GM18909 (cell line): ENCODE measurements at regions not wholly inside any gene's neighbourhood (a gene's known extent, or its start where the extent isn't known, plus 50 kb on each side); places are given as distances from the start of the nearest gene placed in this dataset.
"Not testable (repeated sequence)": the region's sequence is repeated elsewhere in the genome, so short reads cannot be mapped to it uniquely, and the experiment has no call there.

Source experiments
- ATAC-seq: cut with Tn5 transposase; IDR thresholded peaks from one replicate; pipeline ENCODE4 v1.9.1; 2021; ENCODE audit warnings: mild to moderate bottlenecking; ENCODE audit not compliant: unreplicated experiment, poor library complexity

DNA sequence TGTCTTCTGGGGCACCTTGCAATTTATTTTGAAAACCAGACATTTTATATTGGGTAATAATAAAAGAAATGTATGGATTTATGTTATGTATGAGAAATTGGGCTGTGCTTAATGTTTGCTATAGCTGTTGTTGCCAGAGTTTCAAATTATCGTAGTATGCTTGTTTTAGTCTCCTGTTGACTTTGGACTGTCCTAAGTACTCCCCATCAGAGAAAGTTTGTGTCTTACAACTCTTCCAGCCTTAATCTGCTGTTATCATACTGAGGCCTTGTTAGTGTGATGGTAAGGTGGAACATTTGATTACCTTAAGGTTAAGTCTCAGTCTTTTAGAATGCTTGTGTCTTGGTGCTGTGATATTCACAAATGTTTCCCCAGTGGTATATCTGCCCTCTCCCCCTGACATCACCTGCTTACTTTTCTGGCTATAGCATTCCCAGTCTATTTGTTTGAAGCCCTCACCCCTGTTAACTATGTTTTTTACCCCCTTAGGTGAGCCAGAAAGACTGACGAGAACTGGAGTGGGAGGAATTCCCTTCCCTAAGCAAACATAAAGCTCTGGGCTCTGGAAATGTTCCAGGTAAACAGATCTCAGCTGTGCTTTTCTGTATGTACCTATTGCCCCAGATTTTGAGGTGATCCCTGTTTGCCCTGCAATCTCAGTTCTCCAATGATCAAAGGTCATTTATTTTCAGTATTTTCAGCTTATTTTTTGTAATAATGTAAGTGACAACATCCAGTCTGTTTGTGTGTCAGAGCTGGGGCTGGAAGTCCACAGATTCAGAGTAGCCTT is 581.1 kb upstream of the CITED2 start:
- no peak for ATAC-seq

- no peak for ATAC-seq
These were observed 580.1 kb upstream of the CITED2 start for GRCh38 chr6:139954463-139955071.

- not testable (repeated sequence) for ATAC-seq
These were observed 579.3 kb upstream of the CITED2 start for GRCh38 chr6:139953780-139954179.

DNA sequence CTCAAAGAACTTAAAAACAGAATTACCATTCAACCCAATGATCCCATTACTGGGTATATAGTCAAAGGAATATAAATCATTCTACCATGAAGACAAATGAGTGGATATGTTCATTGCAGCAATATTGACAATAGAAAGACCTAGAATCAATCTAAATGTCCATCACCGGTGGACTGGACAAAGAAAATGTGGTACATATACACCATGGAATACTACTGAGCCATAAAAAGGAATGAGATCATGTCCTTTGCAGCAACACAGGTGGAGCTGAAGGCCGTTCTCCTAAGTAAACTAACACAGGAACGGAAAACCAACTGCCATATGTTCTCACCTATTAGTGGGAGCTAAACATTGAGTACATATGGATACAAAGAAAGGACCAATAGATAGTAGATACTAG is 576.7 kb upstream of the CITED2 start:
- ATAC-seq = no peak

DNA sequence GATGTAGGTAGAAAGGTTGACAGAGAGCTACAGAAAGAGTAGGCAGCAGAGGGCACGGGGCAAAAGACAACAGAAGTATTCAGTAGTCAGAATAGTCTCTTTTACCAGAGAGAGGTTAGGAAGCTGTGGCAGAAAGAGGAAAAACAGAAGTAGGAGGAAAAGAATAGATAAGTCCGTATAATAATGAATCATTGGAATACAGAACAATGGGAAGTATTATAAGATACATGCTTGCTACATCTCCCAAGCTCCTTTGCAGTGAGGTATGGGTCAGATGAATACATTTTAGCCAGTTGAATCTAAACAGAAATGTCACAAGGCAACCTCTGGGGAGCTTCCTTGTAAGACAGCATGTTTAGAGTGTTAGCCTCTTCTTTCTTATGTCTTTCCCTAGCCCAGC is 570.5 kb upstream of the CITED2 start:
- ATAC-seq = no peak

DNA sequence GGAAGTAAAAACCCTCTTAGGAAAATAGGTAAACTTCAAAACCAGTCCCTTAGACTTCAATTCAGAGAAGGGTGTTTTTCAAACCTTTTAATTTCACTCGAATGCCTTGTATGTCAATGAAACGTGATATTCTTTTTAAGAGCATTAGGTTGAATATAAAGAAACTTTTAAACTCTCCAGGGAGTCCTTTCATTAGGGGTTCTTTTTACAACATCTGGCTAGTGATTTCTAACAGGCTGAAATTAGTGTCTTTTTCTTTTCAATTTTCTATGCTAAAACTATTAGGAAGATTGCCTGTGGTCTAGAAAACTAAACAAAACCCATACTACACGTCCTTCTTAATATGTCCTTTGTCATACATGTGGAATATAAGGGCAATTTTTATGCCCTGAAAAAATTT is 569.7 kb upstream of the CITED2 start:
- ATAC-seq = no peak

DNA sequence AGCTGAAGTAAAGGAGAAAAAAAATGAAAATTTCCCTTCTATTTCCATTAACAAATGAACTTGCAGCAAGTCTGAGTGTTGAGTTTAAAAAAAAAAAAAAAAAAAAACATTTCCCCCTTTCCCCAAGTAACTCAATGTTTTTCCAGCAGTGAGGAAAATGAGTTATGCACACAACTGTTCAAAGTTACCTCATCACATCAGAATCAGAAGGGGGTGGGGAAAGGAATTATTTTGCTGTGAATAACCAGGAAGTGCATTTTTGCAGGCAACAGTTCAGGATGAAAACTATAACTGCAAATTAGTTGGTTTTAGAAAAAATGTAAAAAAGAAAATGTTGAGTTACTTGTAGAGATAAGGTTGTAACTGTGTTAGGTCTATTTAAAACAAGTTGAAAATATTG is 568.9 kb upstream of the CITED2 start:
- no peak for ATAC-seq

DNA sequence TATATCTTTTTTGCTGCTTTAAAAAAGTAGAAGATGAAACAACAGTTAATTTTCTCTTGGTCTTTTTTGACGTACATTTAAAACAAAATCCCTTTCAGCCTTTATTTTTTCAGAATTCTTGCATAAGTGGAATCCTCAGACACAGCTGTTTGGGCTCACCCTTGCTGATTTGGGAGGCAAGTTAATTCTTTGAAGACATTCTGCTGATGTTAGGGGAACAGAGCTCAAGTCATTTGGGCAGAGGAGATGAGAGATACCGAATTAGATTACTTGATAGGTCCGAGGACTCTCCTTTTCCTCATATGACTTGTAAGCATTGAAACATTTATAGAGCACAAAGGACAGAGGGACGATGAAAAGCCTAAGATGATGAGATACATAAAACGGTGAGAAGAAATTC is 567.9 kb upstream of the CITED2 start:
- no peak for ATAC-seq

GRCh38 chr6:139941826-139942225 is 567.4 kb upstream of the CITED2 start:
- no peak for ATAC-seq

DNA sequence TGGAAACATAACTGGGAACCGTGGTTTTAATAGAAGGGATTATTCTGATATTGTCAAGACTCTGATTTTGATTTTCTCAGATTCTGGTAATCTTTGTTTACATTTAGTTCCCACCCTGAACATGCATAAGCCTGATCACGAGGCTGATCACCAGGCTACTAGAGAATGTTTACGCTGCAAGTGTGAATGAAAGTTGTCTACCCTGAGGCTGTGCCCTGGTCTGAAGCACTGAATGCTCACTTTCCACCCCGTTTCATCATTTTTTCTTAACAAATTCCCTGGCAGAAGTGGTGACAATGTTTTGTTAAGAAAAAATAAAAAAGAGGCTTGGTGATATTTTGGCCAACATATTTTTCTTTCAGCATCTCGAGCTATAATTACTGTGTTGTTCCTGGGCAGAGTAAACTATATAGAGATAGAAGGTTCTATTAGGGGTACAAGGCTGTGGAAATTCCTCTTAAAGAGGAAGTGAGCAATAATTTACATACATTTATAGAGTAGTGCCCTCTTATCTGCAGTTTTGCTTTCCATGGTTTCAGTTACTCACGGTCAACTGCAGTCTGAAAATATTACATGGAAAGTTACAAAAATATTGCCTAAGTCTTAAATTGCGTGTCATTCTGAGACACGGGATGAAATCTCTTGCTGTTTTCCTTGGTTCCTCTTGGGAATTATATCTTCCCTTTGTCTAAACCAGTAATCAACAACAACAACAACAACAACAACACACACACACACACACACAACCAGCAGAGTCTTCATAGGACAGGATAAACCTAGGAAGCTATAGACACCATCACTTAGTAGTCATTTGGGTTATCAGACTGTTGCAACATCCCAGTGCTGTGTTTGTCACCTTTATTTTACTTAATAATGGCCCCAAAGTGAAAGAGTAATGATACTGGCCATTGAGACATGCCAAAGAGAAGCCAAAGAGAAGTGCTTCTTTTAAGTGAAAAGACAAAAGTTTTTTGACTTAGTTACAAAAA is 566.6 kb upstream of the CITED2 start:
- peak; percentile 95 for ATAC-seq

- peak; percentile 44 for ATAC-seq
These were observed 564.9 kb upstream of the CITED2 start for GRCh38 chr6:139939189-139939979.

- ATAC-seq = no peak
These were observed 558.2 kb upstream of the CITED2 start for GRCh38 chr6:139932671-139933070.

- no peak for ATAC-seq
These were observed 557.3 kb upstream of the CITED2 start for GRCh38 chr6:139931747-139932146.

DNA sequence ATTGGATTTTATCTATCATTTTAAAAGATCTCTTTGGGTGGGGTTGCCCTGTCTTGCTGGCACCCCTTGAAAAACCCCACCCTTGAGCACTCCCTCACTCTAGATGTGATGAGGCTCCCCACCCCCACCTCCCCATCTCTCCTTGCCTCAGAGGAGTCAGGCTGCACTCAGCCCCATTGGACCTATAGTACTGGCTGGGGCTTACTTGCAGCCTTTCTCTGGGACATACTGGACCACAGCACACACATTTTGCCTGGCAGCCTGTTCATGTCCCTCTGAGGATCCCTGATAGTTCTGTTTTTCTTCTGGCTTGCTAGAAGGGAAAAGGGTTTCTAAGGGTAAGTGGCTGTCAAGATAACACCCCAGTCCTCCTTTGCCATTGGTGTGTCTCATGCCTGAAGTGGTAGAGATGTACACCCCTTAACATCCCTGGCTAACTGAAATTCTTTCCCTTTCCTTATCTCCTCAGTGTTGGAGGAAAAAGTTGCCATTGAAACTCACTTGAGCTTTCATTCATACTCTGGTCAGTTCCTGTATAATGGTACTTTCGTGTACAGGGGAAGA is 553.4 kb upstream of the CITED2 start:
- ATAC-seq = no peak

DNA sequence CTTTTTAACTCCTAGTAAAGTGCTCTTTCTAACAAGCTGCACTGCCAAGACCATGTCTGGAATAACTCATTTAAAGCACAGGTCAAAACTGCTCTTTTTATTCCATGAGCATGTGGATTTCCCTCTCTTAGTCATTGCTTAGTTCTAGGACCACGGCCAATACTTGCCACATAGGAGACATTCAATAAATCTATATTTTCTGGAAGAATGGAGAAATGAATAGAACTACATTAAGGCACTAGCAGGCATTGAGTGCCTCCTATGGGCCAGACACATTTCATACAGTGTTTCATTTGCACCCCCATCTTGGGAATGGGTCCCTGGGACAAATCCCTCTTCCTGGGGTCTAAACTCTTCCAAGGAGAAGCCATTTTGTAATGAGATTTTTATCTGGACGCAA is 552.8 kb upstream of the CITED2 start:
- ATAC-seq = no peak

GRCh38 chr6:139926711-139927110 is 552.3 kb upstream of the CITED2 start:
- no peak for ATAC-seq

DNA sequence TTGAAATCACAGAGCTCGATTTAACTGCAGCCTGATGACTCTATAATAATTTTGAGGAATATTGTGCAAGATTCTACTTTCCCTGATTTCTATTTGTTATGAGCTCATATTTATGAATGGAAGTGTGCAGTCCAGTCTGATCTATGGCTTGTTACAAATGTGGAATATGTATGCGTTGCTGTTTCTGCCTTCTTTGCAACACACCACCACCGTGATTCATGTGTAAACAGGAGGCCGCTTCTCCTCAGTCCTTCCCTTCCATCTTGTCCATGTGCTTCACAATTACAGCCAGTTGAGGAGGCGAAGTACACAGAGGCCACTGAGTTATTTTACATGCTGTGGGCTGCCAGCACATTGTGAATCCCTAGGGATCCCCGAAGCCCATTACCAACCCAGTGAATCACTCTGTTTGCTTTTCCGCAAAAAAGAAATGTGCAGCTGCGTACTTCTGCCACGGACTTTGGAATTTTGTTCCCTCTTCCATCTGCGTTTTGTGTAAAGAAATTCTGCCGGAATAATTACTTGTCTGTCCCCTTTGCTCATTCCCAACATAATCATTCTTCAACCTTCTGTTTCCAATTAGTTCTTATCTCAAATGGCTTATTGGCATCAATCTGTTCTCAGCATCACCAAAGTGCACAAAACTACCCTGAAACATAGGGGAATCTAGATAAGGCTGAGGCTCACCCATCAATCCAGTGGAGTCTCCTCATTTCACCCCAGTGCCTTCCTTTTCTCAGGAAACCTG is 551.6 kb upstream of the CITED2 start:
- ATAC-seq = no peak

- no peak for ATAC-seq
These were observed 549.6 kb upstream of the CITED2 start for GRCh38 chr6:139923964-139924475.

- ATAC-seq = no peak
These were observed 547.8 kb upstream of the CITED2 start for GRCh38 chr6:139922236-139922635.
